HG02885 (cell line): ENCODE measurements at regions not wholly inside any gene's neighbourhood (a gene's known extent, or its start where the extent isn't known, plus 50 kb on each side); places are given as distances from the start of the nearest gene placed in this dataset.
"Not testable (repeated sequence)": the region's sequence is repeated elsewhere in the genome, so short reads cannot be mapped to it uniquely, and the experiment has no call there.

Experiments used
- ATAC-seq: cut with Tn5 transposase; IDR thresholded peaks from one replicate; pipeline ENCODE4 v1.9.1; 2021; ENCODE audit warnings: mild to moderate bottlenecking; ENCODE audit not compliant: unreplicated experiment, poor library complexity

- no peak for ATAC-seq
These were observed 287.3 kb downstream of the MREG start for GRCh38 chr2:215726070-215726469.

- ATAC-seq, result no peak
These were observed 288.3 kb upstream of the FN1 start for GRCh38 chr2:215724146-215724545.

- ATAC-seq, result no peak
These were observed 287.8 kb upstream of the FN1 start for GRCh38 chr2:215723631-215724011.

- no peak for ATAC-seq
These were observed 287.2 kb upstream of the FN1 start for GRCh38 chr2:215722986-215723630.

- ATAC-seq, result no peak
These were observed 286.3 kb upstream of the FN1 start for GRCh38 chr2:215722125-215722524.

- ATAC-seq, result not testable (repeated sequence)
These were observed 285.6 kb upstream of the FN1 start for GRCh38 chr2:215721515-215721914.

GRCh38 chr2:215718890-215719289, 283.0 kb upstream of the FN1 start:
- no peak for ATAC-seq

- no peak for ATAC-seq
These were observed 282.6 kb upstream of the FN1 start for GRCh38 chr2:215718436-215718835.

- ATAC-seq, result no peak
These were observed 281.9 kb upstream of the FN1 start for GRCh38 chr2:215717501-215718381.

- no peak for ATAC-seq
These were observed 281.1 kb upstream of the FN1 start for GRCh38 chr2:215716956-215717355.

GRCh38 chr2:215712871-215713790, 277.3 kb upstream of the FN1 start:
- ATAC-seq, result no peak

- ATAC-seq, result no peak
These were observed 276.5 kb upstream of the FN1 start for GRCh38 chr2:215712219-215712868.

- ATAC-seq, result no peak
These were observed 275.7 kb upstream of the FN1 start for GRCh38 chr2:215711471-215712034.

- ATAC-seq, result no peak
These were observed 271.7 kb upstream of the FN1 start for GRCh38 chr2:215707608-215708007.

GRCh38 chr2:215705771-215706361, 270.0 kb upstream of the FN1 start:
- ATAC-seq, result no peak

GRCh38 chr2:215705281-215705680, 269.4 kb upstream of the FN1 start:
- no peak for ATAC-seq

GRCh38 chr2:215702116-215702902, 266.4 kb upstream of the FN1 start:
- ATAC-seq, result no peak

GRCh38 chr2:215699700-215700538, 264.1 kb upstream of the FN1 start:
- ATAC-seq, result no peak
